CD4-positive, alpha-beta T cell treated with Interferon alpha-2 for 1 hour (primary cell): ENCODE measurements at regions not wholly inside any gene's neighbourhood (a gene's known extent, or its start where the extent isn't known, plus 50 kb on each side); places are given as distances from the start of the nearest gene placed in this dataset.

ENCODE experiments used
- DNase-seq, 2 donors: peaks; one replicate each; pipeline ENCODE4 v3.0.0-alpha.2; 2020 to 2022

GRCh38 chr15:98568382-98569017 lies 79.8 kb upstream of the IGF1R start:
- DNase-seq = no peak

GRCh38 chr15:98570119-98570518 lies 78.2 kb upstream of the IGF1R start:
- no peak for DNase-seq

GRCh38 chr15:98580572-98580971 lies 67.8 kb upstream of the IGF1R start:
- no peak for DNase-seq

GRCh38 chr15:98581715-98582114 lies 66.6 kb upstream of the IGF1R start:
- peak in 1 of 2 donors; percentile 12 for DNase-seq

- DNase-seq = no peak
Measured at GRCh38 chr15:98582900-98583554, 65.3 kb upstream of the IGF1R start.

- DNase-seq = no peak
Measured at GRCh38 chr15:98583771-98584430, 64.4 kb upstream of the IGF1R start.

GRCh38 chr15:98586066-98586465 lies 62.3 kb upstream of the IGF1R start:
- peak in 1 of 2 donors; percentile 17 for DNase-seq

GRCh38 chr15:98592136-98592535 lies 56.2 kb upstream of the IGF1R start:
- DNase-seq = no peak

GRCh38 chr15:98596131-98596530 lies 52.2 kb upstream of the IGF1R start:
- DNase-seq = no peak

- DNase-seq = no peak
Measured at GRCh38 chr15:98596885-98597392, 51.4 kb upstream of the IGF1R start.

GRCh38 chr15:98597666-98598065 lies 50.7 kb upstream of the IGF1R start:
- DNase-seq = no peak
